ENCODE measurements at regions not wholly inside any gene's neighbourhood (a gene's known extent, or its start where the extent isn't known, plus 50 kb on each side); places are given as distances from the start of the nearest gene placed in this dataset.
"Not testable (repeated sequence)": the region's sequence is repeated elsewhere in the genome, so short reads cannot be mapped to it uniquely, and the experiment has no call there.

DNA sequence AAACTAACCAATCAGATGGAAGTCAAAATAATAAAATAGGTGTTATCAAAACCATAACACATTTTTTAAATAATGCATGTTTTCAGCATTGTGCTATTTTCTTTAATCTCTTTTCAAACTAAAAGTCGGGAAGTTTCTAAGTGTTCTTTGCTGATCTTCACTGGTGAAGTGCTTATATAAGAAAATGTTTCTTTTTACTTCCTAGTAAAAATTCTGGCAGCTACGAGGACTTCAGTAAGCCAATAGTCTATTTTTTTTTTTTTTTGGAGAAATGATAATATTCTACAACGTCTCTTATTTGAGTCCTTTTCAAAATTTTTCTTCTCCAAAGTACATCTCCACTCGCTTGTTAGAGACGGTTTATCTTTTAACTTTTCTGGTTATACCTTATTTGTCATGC lies 448.0 kb downstream of the SLC6A15 start:
- H3K27ac ChIP-seq (ENCODE audit: low read length) = no peak overlapping the region
- no peaks in the 10 kb centered on the region for H3K9me3 ChIP-seq (ENCODE audit: insufficient read depth, low read length)
- H2AFZ ChIP-seq (ENCODE audit: low read depth, low read length) = no peak overlapping the region
- no peak overlapping the region for H3K9ac ChIP-seq (ENCODE audit: low read length)
- no peaks in the 10 kb centered on the region for H3K36me3 ChIP-seq (replicated peaks; ENCODE audit: low read depth, low read length)
- no peak for TF ChIP-seq EZH2phosphoT487 (IDR thresholded peaks at IDR 0.05; ENCODE audit: low read depth)
- TF ChIP-seq CTCF (IDR thresholded peaks at IDR 0.05; ENCODE audit: low read depth, low read length) = no peak
- no peaks in the 10 kb centered on the region for H3K4me1 ChIP-seq (ENCODE audit: low read length)
- H3K27me3 ChIP-seq (ENCODE audit: low read depth, low read length) = no peaks in the 10 kb centered on the region
- H3K4me2 ChIP-seq (ENCODE audit: low read length) = no peak overlapping the region
- no peak overlapping the region for H3K4me3 ChIP-seq (ENCODE audit: low read length)
- H4K20me1 ChIP-seq (ENCODE audit: insufficient read depth, low read length) = no peaks in the 10 kb centered on the region
- no peaks in the 10 kb centered on the region for H3K79me2 ChIP-seq (ENCODE audit: low read length)

GRCh38 chr12:84463741-84464495 lies 448.7 kb downstream of the SLC6A15 start:
- Histone ChIP-seq H3K9me3 (ENCODE audit: insufficient read depth, low read length) (no peaks in the 10 kb centered on the region), H3K4me1 (ENCODE audit: low read length) (no peaks in the 10 kb centered on the region), H3K27ac (ENCODE audit: low read length) (no peak overlapping the region), H3K4me2 (ENCODE audit: low read length) (no peak overlapping the region), H3K27me3 (ENCODE audit: low read depth, low read length) (no peaks in the 10 kb centered on the region), H3K36me3 (replicated peaks; ENCODE audit: low read depth, low read length) (no peaks in the 10 kb centered on the region), H2AFZ (ENCODE audit: low read depth, low read length) (no peak overlapping the region), H4K20me1 (ENCODE audit: insufficient read depth, low read length) (no peaks in the 10 kb centered on the region), H3K9ac (ENCODE audit: low read length) (no peak overlapping the region), H3K79me2 (ENCODE audit: low read length) (no peaks in the 10 kb centered on the region), H3K4me3 (ENCODE audit: low read length) (no peak overlapping the region)
- no peak for TF ChIP-seq CTCF (IDR thresholded peaks at IDR 0.05; ENCODE audit: low read depth, low read length)
- no peak for TF ChIP-seq EZH2phosphoT487 (IDR thresholded peaks at IDR 0.05; ENCODE audit: low read depth)

- Histone ChIP-seq H3K9me3 (ENCODE audit: insufficient read depth, low read length) (no peaks in the 10 kb centered on the region), H3K79me2 (ENCODE audit: low read length) (no peaks in the 10 kb centered on the region), H3K4me3 (ENCODE audit: low read length) (no peak overlapping the region), H3K9ac (ENCODE audit: low read length) (no peak overlapping the region), H2AFZ (ENCODE audit: low read depth, low read length) (no peak overlapping the region), H3K4me2 (ENCODE audit: low read length) (no peak overlapping the region), H3K36me3 (replicated peaks; ENCODE audit: low read depth, low read length) (no peaks in the 10 kb centered on the region), H4K20me1 (ENCODE audit: insufficient read depth, low read length) (no peaks in the 10 kb centered on the region), H3K27ac (ENCODE audit: low read length) (no peak overlapping the region), H3K4me1 (ENCODE audit: low read length) (no peaks in the 10 kb centered on the region), H3K27me3 (ENCODE audit: low read depth, low read length) (no peaks in the 10 kb centered on the region)
- TF ChIP-seq EZH2phosphoT487 (IDR thresholded peaks at IDR 0.05; ENCODE audit: low read depth) (no peak), CTCF (IDR thresholded peaks at IDR 0.05; ENCODE audit: low read depth, low read length) (no peak)
These were observed 457.0 kb downstream of the SLC6A15 start for GRCh38 chr12:84455598-84455997.

- H3K4me2 ChIP-seq (ENCODE audit: low read length); H3K36me3 ChIP-seq (replicated peaks; ENCODE audit: low read depth, low read length); H3K27ac ChIP-seq (ENCODE audit: low read length); H3K9me3 ChIP-seq (ENCODE audit: insufficient read depth, low read length); H3K4me3 ChIP-seq (ENCODE audit: low read length); H3K27me3 ChIP-seq (ENCODE audit: low read depth, low read length); H3K9ac ChIP-seq (ENCODE audit: low read length); H3K79me2 ChIP-seq (ENCODE audit: low read length); H2AFZ ChIP-seq (ENCODE audit: low read depth, low read length); H3K4me1 ChIP-seq (ENCODE audit: low read length); H4K20me1 ChIP-seq (ENCODE audit: insufficient read depth, low read length): not testable (repeated sequence)
These were observed 466.1 kb downstream of the SLC6A15 start for GRCh38 chr12:84446478-84446877.
